Suprapubic skin (tissue), 4 donors: ENCODE measurements at regions not wholly inside any gene's neighbourhood (a gene's known extent, or its start where the extent isn't known, plus 50 kb on each side); places are given as distances from the start of the nearest gene placed in this dataset.

Experiments used
- POLR2A ChIP-seq, 2 donors: fragments of 450-650 bp; IDR thresholded peaks; one replicate each; pipeline ENCODE4 v1.6.1; 2017; ENCODE audit warnings: antibody characterized with exemption in 2 of 2, mild to moderate bottlenecking in 2 of 2, moderate library complexity in 2 of 2
- POLR2AphosphoS5 ChIP-seq, 3 donors: sonication (generic); formaldehyde crosslinking; IDR thresholded peaks; one replicate each; pipeline ENCODE4 v1.6.1; 2017; ENCODE audit warnings: antibody characterized with exemption in 3 of 3
- TF ChIP-seq, protein P1 (sequence below), 2 donors: fragments of 200-600 bp in 1 of 2; fragments of 450-650 bp in 1 of 2; sonication (generic) in 1 of 2; IDR thresholded peaks; one replicate each; pipeline ENCODE4 v1.5.1; 2016 to 2019; ENCODE audit warnings: antibody characterized with exemption in 2 of 2, mild to moderate bottlenecking in 1 of 2, moderate library complexity in 1 of 2

DNA sequence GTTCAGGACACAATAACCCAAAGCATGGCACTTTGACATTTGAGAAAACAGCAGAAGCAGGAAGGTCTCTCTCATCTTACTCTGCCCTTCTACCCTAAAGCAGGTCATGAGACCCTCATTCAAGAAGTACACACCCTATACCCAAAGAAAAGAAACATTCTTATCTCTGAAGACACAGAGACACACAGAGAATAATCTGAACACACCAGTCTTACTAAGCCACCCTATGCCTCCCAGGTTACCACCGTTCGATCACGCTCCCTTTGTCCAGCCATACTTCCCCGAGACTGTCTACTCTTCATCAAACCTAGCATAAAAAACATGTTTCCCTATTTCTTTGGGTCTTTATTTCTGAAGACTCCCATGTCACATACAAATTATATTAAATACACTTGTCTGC, 66.5 kb upstream of the ANKRD10 start:
- no peak for TF ChIP-seq POLR2AphosphoS5 (IDR thresholded peaks at IDR 0.05)
- TF ChIP-seq POLR2A (IDR thresholded peaks at IDR 0.05) = no peak
- TF ChIP-seq, protein P1, sequence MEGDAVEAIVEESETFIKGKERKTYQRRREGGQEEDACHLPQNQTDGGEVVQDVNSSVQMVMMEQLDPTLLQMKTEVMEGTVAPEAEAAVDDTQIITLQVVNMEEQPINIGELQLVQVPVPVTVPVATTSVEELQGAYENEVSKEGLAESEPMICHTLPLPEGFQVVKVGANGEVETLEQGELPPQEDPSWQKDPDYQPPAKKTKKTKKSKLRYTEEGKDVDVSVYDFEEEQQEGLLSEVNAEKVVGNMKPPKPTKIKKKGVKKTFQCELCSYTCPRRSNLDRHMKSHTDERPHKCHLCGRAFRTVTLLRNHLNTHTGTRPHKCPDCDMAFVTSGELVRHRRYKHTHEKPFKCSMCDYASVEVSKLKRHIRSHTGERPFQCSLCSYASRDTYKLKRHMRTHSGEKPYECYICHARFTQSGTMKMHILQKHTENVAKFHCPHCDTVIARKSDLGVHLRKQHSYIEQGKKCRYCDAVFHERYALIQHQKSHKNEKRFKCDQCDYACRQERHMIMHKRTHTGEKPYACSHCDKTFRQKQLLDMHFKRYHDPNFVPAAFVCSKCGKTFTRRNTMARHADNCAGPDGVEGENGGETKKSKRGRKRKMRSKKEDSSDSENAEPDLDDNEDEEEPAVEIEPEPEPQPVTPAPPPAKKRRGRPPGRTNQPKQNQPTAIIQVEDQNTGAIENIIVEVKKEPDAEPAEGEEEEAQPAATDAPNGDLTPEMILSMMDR (IDR thresholded peaks at IDR 0.05) = no peak
